ENCODE measurements at regions not wholly inside any gene's neighbourhood (a gene's known extent, or its start where the extent isn't known, plus 50 kb on each side); places are given as distances from the start of the nearest gene placed in this dataset.

- no peak overlapping the region for H3K4me3 ChIP-seq (ENCODE audit: low read length)
- TF ChIP-seq CTCF (conservative IDR thresholded peaks at IDR 0.05; ENCODE audit: low read length) = no peak
- no peak for DNase-seq (ENCODE audit: low read depth)
Observed at GRCh38 chr17:52732841-52733240, 574.3 kb upstream of the CA10 start.

- H3K4me3 ChIP-seq (ENCODE audit: low read length) = no peak overlapping the region
- no peak for TF ChIP-seq CTCF (conservative IDR thresholded peaks at IDR 0.05; ENCODE audit: low read length)
- DNase-seq (ENCODE audit: low read depth) = no peak
Observed at GRCh38 chr17:52724578-52724977, 566.1 kb upstream of the CA10 start.

- no peak for DNase-seq (ENCODE audit: low read depth)
- no peak overlapping the region for H3K4me3 ChIP-seq (ENCODE audit: low read length)
- TF ChIP-seq CTCF (conservative IDR thresholded peaks at IDR 0.05; ENCODE audit: low read length) = no peak
Observed at GRCh38 chr17:52721910-52722309, 563.4 kb upstream of the CA10 start.

GRCh38 chr17:52710363-52710901 lies 551.9 kb upstream of the CA10 start:
- no peak for DNase-seq (ENCODE audit: low read depth)
- no peak overlapping the region for H3K4me3 ChIP-seq (ENCODE audit: low read length)
- TF ChIP-seq CTCF (conservative IDR thresholded peaks at IDR 0.05; ENCODE audit: low read length) = no peak

GRCh38 chr17:52709724-52710123 lies 551.2 kb upstream of the CA10 start:
- no peak for DNase-seq (ENCODE audit: low read depth)
- TF ChIP-seq CTCF (conservative IDR thresholded peaks at IDR 0.05; ENCODE audit: low read length) = no peak
- H3K4me3 ChIP-seq (ENCODE audit: low read length) = no peak overlapping the region

- H3K4me3 ChIP-seq (ENCODE audit: low read length) = no peak overlapping the region
- no peak for DNase-seq (ENCODE audit: low read depth)
- TF ChIP-seq CTCF (conservative IDR thresholded peaks at IDR 0.05; ENCODE audit: low read length) = no peak
Observed at GRCh38 chr17:52696362-52696761, 537.8 kb upstream of the CA10 start.

- TF ChIP-seq CTCF (conservative IDR thresholded peaks at IDR 0.05; ENCODE audit: low read length) = no peak
- no peak overlapping the region for H3K4me3 ChIP-seq (ENCODE audit: low read length)
- no peak for DNase-seq (ENCODE audit: low read depth)
Observed at GRCh38 chr17:52686140-52686539, 527.6 kb upstream of the CA10 start.

Measured in AG10803 (cell line).